GM06990 (cell line): ENCODE measurements at regions not wholly inside any gene's neighbourhood (a gene's known extent, or its start where the extent isn't known, plus 50 kb on each side); places are given as distances from the start of the nearest gene placed in this dataset.
A peak's percentile ranks its signal among the peaks of the same experiment; 100 is the strongest.

ENCODE experiments used
- DNase-seq: peaks from one replicate; pipeline ENCODE4 v3.0.0-alpha.2; 2011; ENCODE audit not compliant: insufficient read length; ENCODE audit errors: extremely low read depth
- H3K27me3 ChIP-seq: replicated peaks from 2 replicates; pipeline ENCODE4 v1.6.0; 2011; ENCODE audit warnings: low read length; ENCODE audit not compliant: control insufficient read depth, insufficient read depth
- H3K36me3 ChIP-seq: 2 replicates; pipeline ENCODE4 v1.5.1; 2011; ENCODE audit warnings: low read length; ENCODE audit not compliant: control insufficient read depth, insufficient read depth
- H3K4me3 ChIP-seq: replicated peaks from 2 replicates; pipeline ENCODE4 v1.5.1; 2011; ENCODE audit warnings: low read depth, mild to moderate bottlenecking, control low read depth, low read length
- TF ChIP-seq, protein P1 (sequence below): IDR thresholded peaks from 2 replicates; pipeline ENCODE4 v1.5.1; 2011; ENCODE audit warnings: low read length, control low read depth, mild to moderate bottlenecking, inconsistent platforms; ENCODE audit not compliant: insufficient read depth, poor library complexity, severe bottlenecking

DNA sequence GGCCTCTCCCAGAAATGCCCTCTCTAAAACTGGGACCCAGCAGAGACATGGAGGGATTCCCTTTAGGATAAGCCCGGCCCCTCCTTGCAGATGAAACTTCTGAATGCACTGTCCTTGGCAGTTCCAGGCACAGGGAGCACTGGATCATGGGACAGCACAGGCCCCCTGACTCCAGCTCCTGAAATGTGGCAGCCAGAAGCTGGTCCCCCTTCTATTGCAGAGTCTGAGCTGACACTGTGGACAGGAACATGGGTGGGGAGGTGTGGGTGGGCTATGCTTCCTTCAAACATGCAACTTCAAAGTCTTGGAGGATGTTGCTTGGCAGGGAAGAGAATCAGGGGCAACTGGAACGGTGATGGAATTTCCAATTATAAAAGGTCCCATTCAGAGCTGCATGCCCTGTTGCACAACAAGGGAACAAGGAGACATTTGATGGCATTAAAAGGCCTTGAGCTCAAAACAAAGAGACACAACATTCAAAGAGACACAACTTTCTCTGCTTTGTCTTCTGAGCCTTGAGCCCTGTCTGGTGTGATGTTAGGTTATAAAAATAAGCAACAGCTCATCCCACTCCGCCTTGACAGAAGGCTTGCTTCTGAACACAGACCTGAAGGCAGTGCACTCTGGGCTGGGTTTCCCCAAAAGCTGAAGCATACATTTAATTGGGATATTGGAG is 239.0 kb downstream of the OSR1 start:
- H3K4me3 ChIP-seq = no peak overlapping the region
- TF ChIP-seq, protein P1, sequence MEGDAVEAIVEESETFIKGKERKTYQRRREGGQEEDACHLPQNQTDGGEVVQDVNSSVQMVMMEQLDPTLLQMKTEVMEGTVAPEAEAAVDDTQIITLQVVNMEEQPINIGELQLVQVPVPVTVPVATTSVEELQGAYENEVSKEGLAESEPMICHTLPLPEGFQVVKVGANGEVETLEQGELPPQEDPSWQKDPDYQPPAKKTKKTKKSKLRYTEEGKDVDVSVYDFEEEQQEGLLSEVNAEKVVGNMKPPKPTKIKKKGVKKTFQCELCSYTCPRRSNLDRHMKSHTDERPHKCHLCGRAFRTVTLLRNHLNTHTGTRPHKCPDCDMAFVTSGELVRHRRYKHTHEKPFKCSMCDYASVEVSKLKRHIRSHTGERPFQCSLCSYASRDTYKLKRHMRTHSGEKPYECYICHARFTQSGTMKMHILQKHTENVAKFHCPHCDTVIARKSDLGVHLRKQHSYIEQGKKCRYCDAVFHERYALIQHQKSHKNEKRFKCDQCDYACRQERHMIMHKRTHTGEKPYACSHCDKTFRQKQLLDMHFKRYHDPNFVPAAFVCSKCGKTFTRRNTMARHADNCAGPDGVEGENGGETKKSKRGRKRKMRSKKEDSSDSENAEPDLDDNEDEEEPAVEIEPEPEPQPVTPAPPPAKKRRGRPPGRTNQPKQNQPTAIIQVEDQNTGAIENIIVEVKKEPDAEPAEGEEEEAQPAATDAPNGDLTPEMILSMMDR = no peak
- DNase-seq = no peak
- no peaks in the 10 kb centered on the region for H3K36me3 ChIP-seq
- no peaks in the 10 kb centered on the region; the same call in 1 of the 2 replicates for H3K27me3 ChIP-seq

DNA sequence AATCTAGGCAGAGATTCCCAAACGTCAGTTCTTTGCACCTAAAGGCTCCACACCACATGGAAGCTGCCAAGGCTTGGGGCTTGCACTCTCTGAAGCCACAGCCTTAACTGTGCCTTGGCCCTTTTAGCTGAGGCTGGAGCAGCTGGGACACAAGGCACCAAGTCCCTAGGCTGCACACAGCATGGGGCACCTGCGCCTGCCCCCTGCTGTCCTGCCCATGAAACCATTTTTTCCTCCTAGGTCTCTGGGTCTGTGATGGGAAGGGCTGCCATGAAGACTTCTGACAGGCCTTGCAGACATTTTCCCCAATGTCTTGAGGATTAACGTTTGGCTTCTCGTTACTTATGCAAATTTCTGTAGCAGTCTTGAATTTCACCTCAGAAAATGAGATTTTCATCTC is 241.5 kb downstream of the OSR1 start:
- no peak for DNase-seq
- Histone ChIP-seq H3K36me3 (no peaks in the 10 kb centered on the region), H3K27me3 (no peaks in the 10 kb centered on the region; the same call in 1 of the 2 replicates), H3K4me3 (no peak overlapping the region)
- TF ChIP-seq, protein P1 = peak; percentile 5

GRCh38 chr2:19114754-19115231 is 243.6 kb downstream of the OSR1 start:
- H3K4me3 ChIP-seq = no peak overlapping the region
- no peaks in the 10 kb centered on the region for H3K36me3 ChIP-seq
- no peak for DNase-seq
- TF ChIP-seq, protein P1 = no peak
- H3K27me3 ChIP-seq = no peaks in the 10 kb centered on the region

- TF ChIP-seq, protein P1 = no peak
- Histone ChIP-seq H3K36me3 (no peaks in the 10 kb centered on the region), H3K27me3 (no peaks in the 10 kb centered on the region), H3K4me3 (no peak overlapping the region)
- no peak for DNase-seq
Observed at GRCh38 chr2:19114126-19114525, 244.3 kb downstream of the OSR1 start.

- TF ChIP-seq, protein P1 = no peak
- DNase-seq = no peak
- no peaks in the 10 kb centered on the region for H3K36me3 ChIP-seq
- no peak overlapping the region for H3K4me3 ChIP-seq
- no peaks in the 10 kb centered on the region for H3K27me3 ChIP-seq
Observed at GRCh38 chr2:19111354-19111753, 247.1 kb downstream of the OSR1 start.
